Testis (tissue), 2 donors: ENCODE measurements at regions not wholly inside any gene's neighbourhood (a gene's known extent, or its start where the extent isn't known, plus 50 kb on each side); places are given as distances from the start of the nearest gene placed in this dataset.

ENCODE experiments used
- CTCF ChIP-seq, 3 experiments: fragments of 450-650 bp in 2 of 3; fragments of 200-600 bp in 1 of 3; sonication (generic) in 1 of 3; IDR thresholded peaks; one replicate each; pipeline ENCODE4 v1.5.1; 2016 to 2019; ENCODE audit warnings: antibody characterized with exemption in 3 of 3, mild to moderate bottlenecking in 2 of 3, moderate library complexity in 1 of 3
- POLR2A ChIP-seq: fragments of 450-650 bp; IDR thresholded peaks from one replicate; pipeline ENCODE4 v1.6.1; 2017; ENCODE audit warnings: antibody characterized with exemption, mild to moderate bottlenecking, moderate library complexity

- no peak for TF ChIP-seq CTCF (IDR thresholded peaks at IDR 0.05)
- no peak for TF ChIP-seq POLR2A
These were observed 55.6 kb upstream of the SEMA6D start for GRCh38 chr15:47661661-47662180.
